H1 (cell line): ENCODE measurements at regions not wholly inside any gene's neighbourhood (a gene's known extent, or its start where the extent isn't known, plus 50 kb on each side); places are given as distances from the start of the nearest gene placed in this dataset.

ENCODE experiments used
- CTCF ChIA-PET: fragments of 300-600 bp; sonication (Branson Sonifier 250); formaldehyde crosslinking; loops from one replicate; lab custom pipeline; 2021; ENCODE audit not compliant: partially characterized antibody; lab: Charles Lee
- POLR2A ChIA-PET: fragments of 300-600 bp; sonication (Branson Sonifier 250); formaldehyde crosslinking; loops from one replicate; lab custom pipeline; 2021; ENCODE audit warnings: inconsistent platforms; ENCODE audit not compliant: partially characterized antibody; lab: Charles Lee
- DNase-seq, 2 experiments: peaks; one replicate each; pipeline versions ENCODE4 v3.0.0 to v3.0.0-alpha.2; 2010 to 2022; ENCODE audit warnings: low spot score in 2 of 2, low read depth in 1 of 2, mixed read lengths in 1 of 2
- FAIRE-seq: peaks from 2 replicates; lab custom pipeline; 2011; peaks lifted over from hg19 to GRCh38; lab: Jason Lieb, UNC
- H2AFZ ChIP-seq: 2 replicates; pipeline ENCODE4 v1.8.1; 2012; ENCODE audit warnings: low read length, inconsistent platforms
- H2AK5ac ChIP-seq: 2 replicates; pipeline ENCODE4 v1.6.1; 2013; ENCODE audit warnings: low read depth, low read length
- H2BK120ac ChIP-seq: replicated peaks from 2 replicates; pipeline ENCODE3; 2013; ENCODE audit warnings: low read depth, low read length, inconsistent platforms
- H2BK12ac ChIP-seq: 2 replicates; pipeline ENCODE4 v1.6.1; 2013; ENCODE audit warnings: low read depth, low read length
- H2BK15ac ChIP-seq: 2 replicates; pipeline ENCODE4 v1.6.1; 2013; ENCODE audit warnings: low read length
- H2BK20ac ChIP-seq: 2 replicates; pipeline ENCODE4 v1.6.1; 2013; ENCODE audit warnings: low read length
- H2BK5ac ChIP-seq: 2 replicates; pipeline ENCODE4 v1.6.1; 2013; ENCODE audit warnings: low read depth, low read length
- H3K14ac ChIP-seq: 2 replicates; pipeline ENCODE4 v1.6.1; 2013; ENCODE audit warnings: inconsistent platforms; ENCODE audit not compliant: insufficient read length
- H3K18ac ChIP-seq: 2 replicates; pipeline ENCODE4 v1.6.1; 2013; ENCODE audit warnings: low read length; ENCODE audit errors: extremely low read depth
- H3K23ac ChIP-seq: 2 replicates; pipeline ENCODE4 v1.6.1; 2013; ENCODE audit warnings: inconsistent platforms; ENCODE audit not compliant: insufficient read length
- H3K23me2 ChIP-seq: 2 replicates; pipeline ENCODE4 v1.6.1; 2013; ENCODE audit warnings: low read depth, low read length
- H3K27ac ChIP-seq: 2 replicates; pipeline ENCODE4 v1.6.1; 2011; ENCODE audit warnings: low read depth, low read length, inconsistent platforms
- H3K27me3 ChIP-seq, 4 experiments: replicated peaks in 1 of 4; 1 replicate in 1 of 4; 2 replicates in 3 of 4; pipeline versions ENCODE4 v1.6.1 to v1.8.1; 2011 to 2013; ENCODE audit warnings: low read length in 3 of 4, mild to moderate bottlenecking in 3 of 4, inconsistent platforms in 2 of 4, mixed read lengths in 2 of 4, moderate library complexity in 1 of 4; ENCODE audit not compliant: control insufficient read depth in 3 of 4, insufficient read depth in 3 of 4; ENCODE audit errors: extremely low read depth in 1 of 4
- H3K36me3 ChIP-seq, 4 experiments: 2 replicates each; pipeline versions ENCODE4 v1.6.1 to v1.8.1; 2011 to 2013; ENCODE audit warnings: mild to moderate bottlenecking in 4 of 4, low read length in 3 of 4, moderate library complexity in 2 of 4, control low read depth in 1 of 4, inconsistent platforms in 1 of 4; ENCODE audit not compliant: insufficient read depth in 4 of 4, control insufficient read depth in 2 of 4
- H3K4ac ChIP-seq: replicated peaks from 2 replicates; pipeline ENCODE3; 2013; ENCODE audit warnings: low read length, low read depth, mixed read lengths, inconsistent platforms; ENCODE audit not compliant: insufficient read length
- H3K4me1 ChIP-seq, 4 experiments: replicated peaks in 1 of 4; 1 replicate in 1 of 4; 2 replicates in 3 of 4; pipeline versions ENCODE4 v1.6.1 to v1.8.1; 2011 to 2013; ENCODE audit warnings: low read length in 3 of 4, inconsistent platforms in 2 of 4, mixed read lengths in 1 of 4; ENCODE audit not compliant: insufficient read depth in 4 of 4, control insufficient read depth in 3 of 4
- H3K4me2 ChIP-seq, 2 experiments: 2 replicates each; pipeline versions ENCODE4 v1.6.1 to v1.8.1; 2011 to 2013; ENCODE audit warnings: low read depth in 2 of 2, low read length in 2 of 2, control low read depth in 1 of 2, inconsistent platforms in 1 of 2, mild to moderate bottlenecking in 1 of 2; ENCODE audit not compliant: insufficient read depth in 1 of 2
- H3K4me3 ChIP-seq, 4 experiments: fragments of 200-600, 300-600 bp in 1 of 4; sonication (generic), shearing (Covaris generic), sonication (Bioruptor Twin) in 1 of 4; 2 replicates each; pipeline versions ENCODE4 v1.5.1 to v1.8.1; 2011 to 2016; ENCODE audit warnings: low read length in 4 of 4, low read depth in 3 of 4, control low read depth in 2 of 4, inconsistent platforms in 2 of 4, mild to moderate bottlenecking in 2 of 4, mixed read lengths in 1 of 4, moderate library complexity in 1 of 4; ENCODE audit not compliant: insufficient read depth in 2 of 4; ENCODE audit errors: extremely low read depth in 1 of 4
- H3K56ac ChIP-seq: replicated peaks from 2 replicates; pipeline ENCODE3; 2013; ENCODE audit warnings: low read depth, mild to moderate bottlenecking, mixed read lengths, low read length, inconsistent platforms; ENCODE audit not compliant: insufficient read length
- H3K79me1 ChIP-seq: 2 replicates; pipeline ENCODE4 v1.6.1; 2013; ENCODE audit warnings: low read depth, low read length, control low read depth
- H3K79me2 ChIP-seq, 2 experiments: 2 replicates each; pipeline versions ENCODE4 v1.6.1 to v1.8.1; 2012 to 2013; ENCODE audit warnings: low read length in 2 of 2, mild to moderate bottlenecking in 2 of 2, inconsistent platforms in 1 of 2; ENCODE audit not compliant: insufficient read depth in 2 of 2, control insufficient read depth in 1 of 2
- H3K9ac ChIP-seq, 4 experiments: replicated peaks in 1 of 4; 1 replicate in 1 of 4; 2 replicates in 3 of 4; pipeline versions ENCODE4 v1.6.1 to v1.8.1; 2011 to 2013; ENCODE audit warnings: low read depth in 3 of 4, low read length in 3 of 4, control low read depth in 2 of 4, mild to moderate bottlenecking in 2 of 4, moderate library complexity in 2 of 4, inconsistent platforms in 1 of 4; ENCODE audit errors: extremely low read depth in 1 of 4
- H3K9me3 ChIP-seq, 2 experiments: 2 replicates each; pipeline versions ENCODE4 v1.6.1 to v1.8.1; 2012 to 2013; ENCODE audit warnings: mild to moderate bottlenecking in 2 of 2, moderate library complexity in 2 of 2, control low read depth in 1 of 2, inconsistent platforms in 1 of 2, low read depth in 1 of 2, low read length in 1 of 2, mixed read lengths in 1 of 2; ENCODE audit not compliant: insufficient read depth in 2 of 2
- H4K20me1 ChIP-seq, 2 experiments: replicated peaks in 1 of 2; 2 replicates each; pipeline versions ENCODE3 to v1.8.1; 2011 to 2013; ENCODE audit warnings: inconsistent platforms in 2 of 2, low read length in 2 of 2, mild to moderate bottlenecking in 1 of 2; ENCODE audit not compliant: insufficient read depth in 2 of 2, control insufficient read depth in 1 of 2
- H4K5ac ChIP-seq: 2 replicates; pipeline ENCODE4 v1.6.1; 2013; ENCODE audit warnings: low read length, low read depth, mixed read lengths, inconsistent platforms; ENCODE audit not compliant: insufficient read length
- H4K8ac ChIP-seq: 2 replicates; pipeline ENCODE4 v1.8.0; 2013; ENCODE audit warnings: mild to moderate bottlenecking, moderate library complexity, low read length, inconsistent platforms; ENCODE audit not compliant: insufficient read depth; ENCODE audit errors: extremely low read depth
- H4K91ac ChIP-seq: replicated peaks from 2 replicates; pipeline ENCODE3; 2013; ENCODE audit warnings: low read length, mixed read lengths, inconsistent platforms; ENCODE audit not compliant: insufficient read length
- CREB1 ChIP-seq: IDR thresholded peaks from 2 replicates; pipeline ENCODE4 v1.6.1; 2012; ENCODE audit warnings: inconsistent platforms
- FOSL1 ChIP-seq: IDR thresholded peaks from 2 replicates; pipeline ENCODE4 v1.6.1; 2011; ENCODE audit warnings: mild to moderate bottlenecking, low read depth, low read length, moderate library complexity; ENCODE audit not compliant: insufficient read depth
- HDAC2 ChIP-seq, 2 experiments: fragments of 300-600 bp in 1 of 2; sonication (generic) in 1 of 2; IDR thresholded peaks; 2 replicates each; pipeline ENCODE4 v1.6.1; 2011 to 2012; ENCODE audit warnings: low read depth in 2 of 2, low read length in 2 of 2, mild to moderate bottlenecking in 2 of 2, moderate library complexity in 2 of 2, borderline replicate concordance in 1 of 2, inconsistent platforms in 1 of 2
- NANOG ChIP-seq: IDR thresholded peaks from 2 replicates; pipeline ENCODE4 v1.6.1; 2011; ENCODE audit warnings: low read length, low read depth, mild to moderate bottlenecking, inconsistent platforms; ENCODE audit not compliant: insufficient read depth, poor library complexity, severe bottlenecking
- PHF8 ChIP-seq: fragments of 200-600 bp; sonication (generic); conservative IDR thresholded peaks from 2 replicates; pipeline ENCODE4 v1.7.1; 2012; ENCODE audit warnings: low read depth, mild to moderate bottlenecking, inconsistent platforms, low read length, moderate library complexity
- RAD21 ChIP-seq, 2 experiments: IDR thresholded peaks in 1 of 2; conservative IDR thresholded peaks in 1 of 2; 2 replicates each; pipeline ENCODE4 v1.6.1; 2011; ENCODE audit warnings: low read depth in 2 of 2, low read length in 2 of 2, improper control_type of control experiment in 1 of 2, inconsistent platforms in 1 of 2, mild to moderate bottlenecking in 1 of 2, moderate library complexity in 1 of 2
- RNF2 ChIP-seq: fragments of 200-900, 300-1000 bp; sonication (generic); IDR thresholded peaks from 2 replicates; pipeline ENCODE4 v1.7.1; 2016; ENCODE audit warnings: borderline replicate concordance, low read depth, mild to moderate bottlenecking, antibody characterized with exemption, low read length; ENCODE audit not compliant: poor library complexity, severe bottlenecking; ENCODE audit errors: missing control alignments
- RXRA ChIP-seq: IDR thresholded peaks from 2 replicates; pipeline ENCODE4 v1.6.1; 2011; ENCODE audit warnings: low read depth, mild to moderate bottlenecking, low read length, moderate library complexity; ENCODE audit not compliant: insufficient read depth
- SAP30 ChIP-seq: fragments of 300-600 bp; sonication (generic); IDR thresholded peaks from 2 replicates; pipeline ENCODE4 v1.7.1; 2012; ENCODE audit warnings: low read length, moderate library complexity, mild to moderate bottlenecking, inconsistent platforms; ENCODE audit not compliant: insufficient read depth, insufficient replicate concordance
- SP1 ChIP-seq: IDR thresholded peaks from 2 replicates; pipeline ENCODE4 v1.6.1; 2011; ENCODE audit warnings: low read depth, low read length
- SP4 ChIP-seq: IDR thresholded peaks from 2 replicates; pipeline ENCODE4 v1.6.1; 2012; ENCODE audit warnings: low read length, inconsistent platforms
- TAF7 ChIP-seq: optimal IDR thresholded peaks from 2 replicates; pipeline ENCODE3; 2011; ENCODE audit warnings: low read depth, mild to moderate bottlenecking, inconsistent platforms, low read length, moderate library complexity, borderline replicate concordance
- TEAD4 ChIP-seq: IDR thresholded peaks from 2 replicates; pipeline ENCODE4 v1.6.1; 2012; ENCODE audit warnings: low read depth, low read length, inconsistent platforms, mixed read lengths
- YY1 ChIP-seq: IDR thresholded peaks from 2 replicates; pipeline ENCODE4 v1.6.1; 2011; ENCODE audit warnings: low read depth, mild to moderate bottlenecking, low read length
- WGBS, 2 experiments: shearing (Covaris generic) in 1 of 2; methylation state at CpG; one replicate each; pipeline versions ENCODE4 v1.1.6 to v1.1.7; 2013 to 2015; ENCODE audit warnings: low lambda C conversion rate in 2 of 2, mixed read lengths in 2 of 2, inconsistent platforms in 1 of 2, low coverage in 1 of 2, missing lambda C conversion rate in 1 of 2; ENCODE audit not compliant: insufficient replicate concordance in 2 of 2, insufficient coverage in 1 of 2, insufficient read length in 1 of 2; ENCODE audit errors: extremely low coverage in 1 of 2, missing lambda C conversion rate in 1 of 2; 5-methylcytosine and 5-hydroxymethylcytosine counted together

DNA sequence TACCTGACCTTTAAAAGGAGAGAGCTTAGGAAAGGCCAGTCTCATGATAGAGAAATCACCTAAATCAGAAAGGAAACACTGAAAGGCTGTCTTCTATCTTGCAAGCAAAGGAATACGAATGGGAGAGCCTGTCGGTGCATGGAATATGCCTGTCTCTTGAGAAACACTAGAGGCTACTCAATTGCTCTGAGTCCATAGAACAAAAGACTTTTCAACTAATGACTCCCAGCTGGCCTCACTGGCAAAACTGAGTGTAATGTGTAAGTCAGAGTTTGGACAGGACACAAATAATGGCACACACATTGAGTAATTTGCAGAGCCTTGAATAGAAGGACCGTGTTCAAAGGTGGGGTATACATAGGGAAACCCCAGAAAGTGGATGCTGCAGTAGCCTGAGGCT is 171.0 kb upstream of the ARHGAP20 start:
- Histone ChIP-seq H2AFZ (no peak overlapping the region), H3K4me3 (no peak overlapping the region), H3K79me2 (no peaks in the 10 kb centered on the region), H4K20me1 (no peaks in the 10 kb centered on the region), H3K79me1 (no peaks in the 10 kb centered on the region), H4K5ac (no peak overlapping the region), H4K91ac (no peak overlapping the region), H2BK5ac (no peak overlapping the region), H2AK5ac (no peak overlapping the region), H3K9ac (no peak overlapping the region), H3K4me2 (no peak overlapping the region), H2BK120ac (no peak overlapping the region), H3K4ac (no peak overlapping the region), H3K56ac (no peak overlapping the region), H4K8ac (no peak overlapping the region), H2BK15ac (no peak overlapping the region), H3K9me3 (no peaks in the 10 kb centered on the region), H3K23me2 (no peaks in the 10 kb centered on the region; the same call in 1 of the 2 replicates), H3K27me3 (no peaks in the 10 kb centered on the region), H2BK12ac (no peak overlapping the region), H3K14ac (no peak overlapping the region), H3K27ac (no peak overlapping the region), H3K18ac (no peak overlapping the region), H3K4me1 (peaks cover 0 to 3% (median 0%) of the 10 kb centered on the region in 4 experiments; a peak in 1 of 7 replicates), H3K23ac (no peak overlapping the region), H3K36me3 (no peaks in the 10 kb centered on the region), H2BK20ac (no peak overlapping the region)
- ChIA-PET CTCF (no interaction called here), POLR2A (no interaction called here)
- WGBS, 2 experiments = 83% methylated on average over 3 of the region's 3 CpGs; no CpG with 5 or more reads in 1 of the 2 experiments
- DNase-seq = no peak
- no peak for FAIRE-seq
- no peak for TF ChIP-seq CREB1
- no peak for TF ChIP-seq RNF2
- no peak for TF ChIP-seq SAP30
- no peak for TF ChIP-seq TAF7
- TF ChIP-seq RXRA = no peak
- no peak for TF ChIP-seq TEAD4
- no peak for TF ChIP-seq HDAC2 (IDR thresholded peaks at IDR 0.05; ENCODE audit: borderline replicate concordance in 1 of 2, low read depth in 2 of 2, low read length in 2 of 2)
- no peak for TF ChIP-seq PHF8
- no peak for TF ChIP-seq SP4
- no peak for TF ChIP-seq YY1
- TF ChIP-seq SP1 = no peak
- no peak for TF ChIP-seq RAD21 (IDR thresholded peaks at IDR 0.05 in 1 of 2, conservative IDR thresholded peaks at IDR 0.05 in 1 of 2; ENCODE audit: low read depth in 2 of 2, low read length in 2 of 2)
- TF ChIP-seq NANOG = no peak
- TF ChIP-seq FOSL1 = no peak
